Frontal cortex (tissue), 3 donors: ENCODE measurements at regions not wholly inside any gene's neighbourhood (a gene's known extent, or its start where the extent isn't known, plus 50 kb on each side); places are given as distances from the start of the nearest gene placed in this dataset.
"Not testable (repeated sequence)": the region's sequence is repeated elsewhere in the genome, so short reads cannot be mapped to it uniquely, and the experiment has no call there.

Source experiments
- DNase-seq, 2 donors: peaks; one replicate each; pipeline ENCODE4 v3.0.0; 2012; ENCODE audit warnings: low spot score in 2 of 2
- FAIRE-seq: peaks from 2 replicates; lab custom pipeline; 2012; peaks lifted over from hg19 to GRCh38; lab: Jason Lieb, UNC
- donor health status: control.
- donor health status: control.
- donor health status: control.

- DNase-seq (no peak), FAIRE-seq (no peak)
Observed at GRCh38 chr4:158122501-158122900, 50.3 kb downstream of the GASK1B start.

DNA sequence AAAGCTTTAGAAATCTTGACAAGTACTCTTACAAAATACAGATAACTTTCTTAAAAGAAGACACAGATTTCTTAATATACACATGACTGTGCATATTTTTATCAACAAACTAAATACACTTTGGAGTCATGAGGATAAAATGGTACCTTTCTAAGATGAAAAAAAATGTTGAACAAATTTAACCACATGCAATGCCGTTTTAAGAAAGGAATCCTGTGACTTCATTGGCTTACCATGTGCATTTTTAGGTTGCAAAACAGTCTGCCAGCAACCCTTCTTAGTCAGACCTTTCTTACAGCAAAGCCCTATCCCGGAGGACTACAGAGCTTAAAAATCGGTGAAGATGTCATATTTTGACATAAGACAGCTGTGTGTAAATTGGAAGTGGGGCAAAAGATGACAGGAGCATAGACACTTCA is 51.7 kb downstream of the GASK1B start:
- FAIRE-seq: no peak
- DNase-seq: no peak

DNA sequence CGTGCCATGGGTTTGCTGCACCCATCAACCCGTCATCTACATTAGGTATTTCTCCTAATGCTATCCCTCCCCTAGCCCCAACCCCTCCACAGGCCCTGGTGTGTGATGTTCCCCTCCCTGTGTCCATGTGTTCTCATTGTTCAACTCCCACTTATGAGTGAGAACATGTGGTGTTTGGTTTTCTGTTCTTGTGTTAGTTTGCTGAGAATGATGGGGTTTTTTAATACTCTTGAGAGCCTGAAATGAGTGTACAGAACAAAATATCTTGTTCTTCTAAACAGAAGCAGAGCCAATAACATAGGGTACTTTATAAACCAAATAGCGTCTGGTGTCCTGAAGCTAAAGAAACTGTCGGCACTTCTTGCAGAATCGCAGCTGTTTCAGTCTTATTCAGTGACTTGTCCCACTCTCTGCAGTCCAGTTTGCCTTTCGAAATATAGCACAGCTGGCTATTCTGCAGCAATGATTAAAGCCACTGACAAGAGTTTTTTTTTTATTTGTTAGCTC is 52.1 kb downstream of the GASK1B start:
- not testable (repeated sequence) for DNase-seq, FAIRE-seq

DNA sequence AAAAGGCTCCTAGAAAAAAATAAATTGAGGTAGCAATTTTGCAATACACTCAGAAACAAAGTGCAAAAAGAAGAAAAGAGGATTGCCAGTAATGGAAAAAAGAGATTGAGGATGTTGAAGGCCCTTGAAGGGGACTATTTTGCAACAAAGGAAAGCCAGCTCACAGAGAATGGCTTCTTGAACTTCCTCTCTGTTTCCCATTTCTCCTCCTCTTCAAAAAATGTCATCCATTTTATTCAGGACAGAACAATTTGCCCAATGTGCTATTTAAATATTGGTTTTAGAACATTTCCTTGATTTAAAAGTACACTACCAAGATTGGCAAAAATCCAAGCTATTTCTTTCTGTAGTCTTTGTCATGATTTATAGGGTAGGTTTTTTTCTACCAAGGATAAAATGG is 60.2 kb downstream of the GASK1B start:
- DNase-seq (no peak), FAIRE-seq (no peak)

- no peak for FAIRE-seq
- no peak for DNase-seq
Observed at GRCh38 chr4:158111241-158111640, 61.6 kb downstream of the GASK1B start.

GRCh38 chr4:158102904-158103303 is 69.9 kb downstream of the GASK1B start:
- FAIRE-seq (no peak), DNase-seq (no peak)

- FAIRE-seq: no peak
- DNase-seq: no peak
Observed at GRCh38 chr4:158099686-158100085, 73.1 kb downstream of the GASK1B start.

- FAIRE-seq: no peak
- no peak for DNase-seq
Observed at GRCh38 chr4:158098802-158099201, 74.0 kb downstream of the GASK1B start.

DNA sequence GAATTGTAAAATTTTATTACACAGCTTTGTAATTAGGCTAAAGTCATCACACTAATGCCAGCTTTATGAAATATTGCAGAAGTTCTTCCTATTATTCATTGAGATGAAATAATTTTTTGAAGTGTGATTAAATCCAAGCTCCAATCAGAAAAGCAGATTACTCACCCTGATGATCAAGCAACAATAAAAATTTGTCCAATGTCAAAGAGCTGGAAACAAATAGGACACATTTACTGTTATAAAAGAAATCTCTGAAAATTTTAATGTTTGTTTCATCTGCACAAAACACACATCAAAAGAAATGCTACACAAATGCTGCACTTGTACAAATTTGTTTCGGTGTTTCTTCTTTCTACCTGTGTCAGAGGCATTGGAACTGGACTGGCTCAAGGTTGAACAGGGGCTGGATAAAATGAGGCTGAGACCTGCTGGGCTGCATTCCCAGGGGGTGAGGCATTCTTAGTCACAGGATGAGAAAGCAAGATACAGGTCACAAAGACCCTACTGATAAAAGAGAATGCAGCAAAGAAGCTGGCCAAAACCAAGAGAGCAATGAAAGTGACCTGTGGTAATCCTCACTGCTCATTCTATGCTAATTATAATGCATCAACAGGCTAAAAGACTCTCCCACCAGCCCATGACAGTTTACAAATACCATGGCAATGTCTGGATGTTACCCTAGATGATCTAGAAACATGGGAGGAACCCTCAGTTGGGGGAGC is 78.3 kb downstream of the GASK1B start:
- FAIRE-seq: no peak
- DNase-seq: no peak

GRCh38 chr4:158090323-158090722 is 82.5 kb downstream of the GASK1B start:
- no peak for DNase-seq
- no peak for FAIRE-seq

GRCh38 chr4:158089897-158090296 is 82.9 kb downstream of the GASK1B start:
- not testable (repeated sequence) for DNase-seq, FAIRE-seq

DNA sequence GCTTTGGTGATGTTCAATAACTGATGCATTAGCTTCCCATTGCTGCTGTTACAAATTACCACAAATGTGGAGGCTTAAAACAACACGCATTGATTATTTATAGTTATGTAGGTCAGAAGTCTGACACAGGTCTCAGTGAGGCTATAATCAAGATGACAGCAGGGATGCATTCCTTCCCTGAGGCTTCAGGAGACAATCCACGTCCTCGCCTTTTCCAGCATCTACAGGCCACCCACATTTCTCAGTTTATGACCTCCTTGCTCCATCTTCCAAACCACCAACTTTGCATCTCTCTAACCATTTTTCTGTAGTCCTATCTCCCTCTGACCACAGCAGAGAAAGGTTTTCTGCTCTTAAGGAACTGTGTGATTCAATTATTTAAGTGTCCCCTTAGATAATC is 92.5 kb downstream of the GASK1B start:
- FAIRE-seq (no peak), DNase-seq (no peak)

- DNase-seq (no peak), FAIRE-seq (no peak)
Observed at GRCh38 chr4:158079661-158080060, 93.2 kb downstream of the GASK1B start.

DNA sequence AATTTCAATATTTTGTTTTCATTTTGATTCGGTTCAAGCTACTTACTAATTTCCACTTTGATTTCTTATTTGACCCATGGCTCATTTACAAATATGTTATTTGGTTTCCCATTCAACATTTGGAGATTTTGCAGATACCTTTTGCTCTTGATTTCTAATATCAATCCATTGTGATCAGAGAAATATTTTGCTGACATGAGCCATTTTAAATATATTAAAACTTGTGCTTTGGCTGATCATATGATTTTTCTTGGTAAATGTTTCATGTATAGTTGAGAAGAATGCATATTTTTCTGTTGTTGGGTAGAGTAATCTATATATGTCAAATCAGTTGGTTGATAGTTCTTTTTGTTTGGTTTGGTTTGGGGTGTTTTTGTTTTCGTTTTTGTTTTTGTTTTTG is 95.0 kb downstream of the GASK1B start:
- FAIRE-seq: no peak
- DNase-seq: no peak

DNA sequence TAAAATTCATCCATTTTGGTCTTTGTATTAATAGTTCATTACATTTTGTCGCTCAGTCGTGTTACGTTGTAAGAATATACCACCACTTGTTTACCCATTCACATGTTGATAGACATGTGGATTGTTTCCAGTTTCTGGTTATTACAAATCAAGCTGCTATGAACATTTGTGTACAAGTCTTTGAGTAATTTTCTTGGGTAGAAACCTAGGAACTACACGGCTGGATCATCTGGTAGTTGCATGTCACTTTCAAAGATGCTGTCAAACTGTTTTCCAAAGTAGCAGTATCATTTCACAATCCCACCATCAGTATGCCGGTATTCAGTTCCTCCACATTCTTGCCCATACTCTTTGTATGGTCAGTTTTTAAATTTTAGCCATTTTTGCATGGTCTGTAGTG is 98.0 kb downstream of the GASK1B start:
- FAIRE-seq: no peak
- DNase-seq: no peak

- no peak for DNase-seq
- no peak for FAIRE-seq
Observed at GRCh38 chr4:158071931-158072330, 100.9 kb downstream of the GASK1B start.

- FAIRE-seq (no peak), DNase-seq (no peak)
Observed at GRCh38 chr4:158068068-158068467, 104.8 kb downstream of the GASK1B start.

- no peak for FAIRE-seq
- no peak for DNase-seq
Observed at GRCh38 chr4:158067646-158068045, 105.2 kb downstream of the GASK1B start.

- no peak for FAIRE-seq
Observed at GRCh38 chr4:158065603-158066002, 107.2 kb downstream of the GASK1B start.

GRCh38 chr4:158065176-158065575 is 107.6 kb downstream of the GASK1B start:
- no peak for FAIRE-seq
- no peak for DNase-seq

More at GRCh38 chr4:158065603-158066002, 107.2 kb downstream of the GASK1B start:
- no peak for DNase-seq

DNA sequence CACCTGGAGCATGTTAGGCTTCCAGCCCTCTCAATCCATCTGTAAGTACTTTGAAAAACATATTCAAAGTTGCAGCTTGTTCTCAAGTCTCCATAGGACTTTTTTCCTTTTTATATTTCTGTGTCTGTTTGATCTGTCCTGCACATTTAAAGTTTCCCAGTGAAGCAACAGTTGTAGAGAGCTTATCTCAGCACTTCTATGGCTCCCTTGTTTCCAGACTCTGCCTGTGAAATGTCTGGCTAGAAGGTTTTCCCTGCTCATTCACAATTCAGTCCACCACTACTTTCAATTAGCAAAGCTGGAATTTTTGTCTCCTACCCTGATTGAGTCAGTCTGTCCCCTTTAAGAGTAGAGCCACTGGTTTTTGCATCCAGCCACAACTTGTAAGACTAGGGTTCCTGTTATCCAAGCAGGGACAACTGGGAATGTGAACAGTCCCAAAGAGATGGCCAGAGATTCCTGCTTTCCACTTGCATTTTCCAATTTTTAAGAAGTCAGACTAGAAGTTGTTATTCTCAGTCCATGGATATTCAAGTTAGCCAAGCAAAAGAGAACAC is 116.1 kb downstream of the GASK1B start:
- FAIRE-seq (no peak), DNase-seq (no peak)

DNA sequence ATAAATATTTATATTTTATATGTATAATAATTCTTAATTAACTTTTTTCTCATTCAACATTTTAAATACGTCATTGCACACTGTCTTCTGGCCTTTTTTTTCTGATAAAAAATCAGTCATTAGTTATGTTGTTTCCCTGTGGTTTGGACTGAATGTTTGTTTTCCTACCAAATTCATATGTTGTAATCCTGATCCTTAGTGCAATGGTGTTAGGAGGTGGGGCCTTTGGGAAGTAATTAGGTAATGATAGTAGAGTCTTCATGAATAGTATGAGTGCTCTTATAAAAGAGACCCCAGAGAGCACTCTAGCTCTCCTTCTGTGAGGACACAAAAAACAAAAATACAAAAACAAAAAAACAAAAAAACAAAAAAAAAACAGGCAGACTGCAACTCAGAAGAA is 117.2 kb downstream of the GASK1B start:
- no peak for DNase-seq
- FAIRE-seq: peak; percentile 57
